GM23248 (cell line): ENCODE measurements at regions not wholly inside any gene's neighbourhood (a gene's known extent, or its start where the extent isn't known, plus 50 kb on each side); places are given as distances from the start of the nearest gene placed in this dataset.

ENCODE experiments used
- EZH2 ChIP-seq: fragments of 200-600 bp; sonication (generic); IDR thresholded peaks from 2 replicates; pipeline ENCODE4 v1.6.1; 2018; ENCODE audit warnings: antibody characterized with exemption, mild to moderate bottlenecking; ENCODE audit not compliant: insufficient read depth, poor library complexity, severe bottlenecking
- EZH2phosphoT487 ChIP-seq: fragments of 200-600 bp; sonication (generic); IDR thresholded peaks from 2 replicates; pipeline ENCODE4 v1.6.1; 2018; ENCODE audit warnings: antibody characterized with exemption, moderate library complexity, mild to moderate bottlenecking, low read depth; ENCODE audit not compliant: insufficient read depth

DNA sequence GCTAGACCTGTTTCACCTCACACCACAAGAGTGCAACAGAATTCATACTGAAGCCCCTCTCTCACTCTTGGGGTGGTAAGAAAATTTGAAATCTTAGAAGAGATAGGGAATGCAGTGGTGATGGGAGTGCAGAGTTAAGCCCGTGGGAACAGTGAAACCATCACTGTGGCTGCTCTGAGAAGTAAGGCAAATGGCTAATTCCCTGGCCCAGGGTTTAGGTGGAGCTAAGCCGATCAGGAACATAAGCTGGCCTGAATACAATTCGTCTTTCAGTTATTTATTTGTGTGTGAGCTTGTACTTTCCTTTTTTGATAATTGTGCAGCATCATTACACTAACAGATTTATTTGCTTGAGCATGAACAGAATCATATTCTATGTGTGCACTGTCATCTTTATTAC, 1070.6 kb downstream of the STPG2 start:
- TF ChIP-seq EZH2phosphoT487 (no peak), EZH2 (no peak)
